CD4-positive, alpha-beta T cell treated with Interleukin-21 for 1 hour (primary cell): ENCODE measurements at regions not wholly inside any gene's neighbourhood (a gene's known extent, or its start where the extent isn't known, plus 50 kb on each side); places are given as distances from the start of the nearest gene placed in this dataset.

Experiments
- DNase-seq: peaks from one replicate; pipeline ENCODE4 v3.0.0-alpha.2; 2020

DNA sequence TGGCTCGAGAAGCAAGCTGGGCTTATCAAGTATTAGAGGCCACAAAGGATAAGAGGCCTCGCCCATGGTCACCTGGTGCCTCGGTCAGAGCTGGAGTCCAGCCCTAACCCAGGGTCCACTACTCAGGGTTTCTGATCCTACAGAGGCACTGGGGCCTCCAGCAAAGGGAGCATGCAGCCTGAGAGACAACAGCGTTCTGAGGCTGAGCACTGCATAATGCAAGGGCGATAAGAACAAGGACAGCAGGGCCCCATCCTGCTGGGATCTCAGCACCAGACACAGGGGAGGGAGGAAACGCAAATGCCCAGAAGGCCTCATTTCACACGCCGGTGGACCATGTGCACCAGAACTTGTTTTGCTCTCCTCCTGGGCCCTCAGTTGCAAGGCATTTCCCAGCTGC, 63.0 kb downstream of the C5orf15 start:
- no peak for DNase-seq

DNA sequence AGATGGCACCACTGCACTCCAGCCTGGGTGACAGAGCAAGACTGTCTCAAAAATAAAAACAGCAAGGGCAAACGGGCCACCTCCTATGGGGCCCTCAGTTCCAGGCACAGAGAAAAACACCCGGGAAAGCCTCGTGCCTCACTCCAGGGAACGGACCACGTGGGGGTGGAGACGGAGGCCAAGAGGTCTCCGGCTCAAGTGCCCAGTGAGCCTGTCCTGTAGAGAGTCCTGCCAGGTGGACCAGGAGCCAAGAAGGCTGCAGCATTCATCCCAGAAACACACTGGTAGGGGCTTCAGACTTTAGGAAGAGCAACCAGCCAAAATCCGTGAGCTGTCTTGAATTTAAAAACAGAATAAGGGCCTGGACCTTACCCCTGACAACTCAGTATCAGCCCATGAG, 63.8 kb downstream of the C5orf15 start:
- DNase-seq, result no peak

DNA sequence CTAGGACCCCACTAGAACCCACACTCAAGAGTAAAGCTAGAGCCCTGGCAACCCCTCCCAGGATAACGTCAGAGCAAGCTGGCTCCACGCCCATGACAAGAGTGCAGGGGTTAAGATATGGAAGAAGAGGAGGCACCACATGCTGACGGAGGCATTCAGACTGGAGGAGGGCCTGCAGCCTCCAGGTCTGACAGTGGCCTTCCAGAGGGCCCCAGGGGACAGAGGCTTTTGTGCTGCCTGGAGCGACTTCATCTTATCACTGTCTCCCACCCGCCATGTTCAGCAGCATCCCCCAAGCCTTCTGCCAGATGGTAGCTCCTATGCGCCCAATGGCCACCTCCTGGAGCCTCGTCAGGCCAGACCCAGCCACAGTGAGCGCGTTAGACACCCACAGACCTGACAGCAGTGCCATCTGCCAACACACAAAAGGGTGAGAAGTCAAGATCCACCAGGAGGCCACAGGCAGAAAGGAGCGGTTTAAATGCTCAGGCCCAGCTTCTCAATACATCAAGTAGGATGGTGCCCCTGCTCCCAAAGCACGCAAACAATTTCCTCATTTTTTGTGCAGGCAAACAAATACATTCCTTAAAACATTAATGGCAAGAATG, 65.8 kb downstream of the C5orf15 start:
- DNase-seq, result no peak

DNA sequence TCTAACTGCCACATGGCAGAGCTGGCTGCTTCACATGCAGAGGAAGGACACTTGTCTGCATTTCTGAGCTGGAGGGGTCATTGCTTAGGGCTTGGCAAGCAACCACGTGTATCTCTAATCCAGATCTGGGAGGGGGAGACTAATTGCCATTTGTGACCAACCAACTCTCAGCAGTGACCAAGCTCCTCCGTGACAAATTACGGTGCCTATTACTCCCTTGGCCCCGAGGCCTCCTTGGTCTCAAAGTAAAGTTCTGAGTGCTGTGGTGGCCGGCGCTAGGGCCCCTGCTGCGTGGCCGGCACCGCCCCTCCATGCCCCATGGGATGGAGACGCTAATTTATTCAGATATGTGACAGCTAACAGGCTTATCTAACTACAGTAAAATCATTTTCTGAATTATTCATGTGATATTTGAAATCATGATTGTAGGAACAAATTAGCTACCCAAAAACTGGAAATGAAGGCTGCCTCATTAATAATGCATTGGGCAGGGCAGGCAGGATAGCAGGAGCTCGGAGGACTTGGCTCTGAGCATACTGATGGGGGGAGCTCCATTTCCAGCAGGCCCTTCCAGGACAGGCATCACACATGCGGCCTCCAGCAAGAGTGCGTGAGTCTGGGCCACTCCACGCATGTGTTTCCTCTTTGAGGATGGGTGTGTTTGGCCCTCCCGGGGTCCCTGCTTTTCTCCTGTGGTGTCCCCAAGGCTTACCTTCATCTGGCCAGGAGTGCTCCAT, 67.7 kb downstream of the C5orf15 start:
- DNase-seq, result no peak

DNA sequence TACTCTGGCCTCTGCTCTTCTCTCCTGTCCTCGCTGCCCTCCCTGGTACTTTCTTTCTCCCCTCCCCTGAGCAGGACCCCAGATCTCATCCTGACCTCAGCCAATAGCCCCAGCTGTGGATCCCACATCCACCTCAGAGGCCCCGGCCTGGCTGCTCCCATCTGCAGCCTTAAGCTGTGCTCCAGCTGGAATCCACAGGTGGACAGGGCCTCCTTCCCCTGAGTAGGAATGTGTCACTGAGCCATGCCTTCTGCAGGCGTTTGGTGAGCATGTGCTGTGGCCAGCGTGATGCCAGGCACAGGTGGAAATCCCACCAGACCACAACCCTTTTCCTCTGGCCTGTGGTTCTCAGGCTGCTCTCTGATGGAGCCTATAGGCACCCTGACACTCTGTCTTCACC, 68.9 kb downstream of the C5orf15 start:
- no peak for DNase-seq

DNA sequence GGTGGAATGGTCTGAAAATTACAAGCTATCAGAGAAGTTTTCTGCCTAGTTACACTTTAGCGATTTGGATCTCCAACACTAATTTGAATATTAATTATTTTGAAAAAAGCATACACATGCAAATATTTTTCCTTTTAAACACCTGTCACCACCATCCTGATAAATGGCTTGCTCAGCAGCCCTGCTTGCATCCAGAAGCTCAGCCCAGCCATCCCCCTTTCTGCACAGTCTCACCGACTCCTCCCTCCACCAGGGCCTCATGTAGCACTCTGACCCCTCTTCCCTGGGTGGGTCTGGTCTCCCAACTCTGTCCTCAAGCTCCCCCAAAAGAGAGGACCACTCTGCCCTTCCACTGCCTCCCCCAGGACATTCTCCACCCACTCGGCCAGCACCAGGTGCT, 70.0 kb downstream of the C5orf15 start:
- no peak for DNase-seq

DNA sequence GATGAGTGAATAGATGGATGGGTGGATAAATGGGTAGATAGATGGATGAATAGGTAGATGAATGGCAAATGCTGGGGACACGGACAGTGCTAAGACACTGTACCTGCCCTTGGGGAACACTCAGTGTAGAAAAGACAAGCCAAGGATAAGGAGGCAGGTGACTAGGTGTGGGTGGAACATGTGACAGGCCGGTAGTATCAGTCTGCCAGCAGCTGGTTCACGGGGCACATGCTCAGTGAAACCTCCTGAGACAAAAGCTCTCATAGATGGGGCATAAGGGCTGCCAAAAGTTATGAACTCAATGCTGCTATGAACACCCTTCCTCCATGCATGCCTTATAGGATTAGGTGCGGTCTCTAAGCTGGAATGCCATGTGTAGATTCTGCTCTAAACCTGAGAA, 71.0 kb downstream of the C5orf15 start:
- DNase-seq, result no peak

DNA sequence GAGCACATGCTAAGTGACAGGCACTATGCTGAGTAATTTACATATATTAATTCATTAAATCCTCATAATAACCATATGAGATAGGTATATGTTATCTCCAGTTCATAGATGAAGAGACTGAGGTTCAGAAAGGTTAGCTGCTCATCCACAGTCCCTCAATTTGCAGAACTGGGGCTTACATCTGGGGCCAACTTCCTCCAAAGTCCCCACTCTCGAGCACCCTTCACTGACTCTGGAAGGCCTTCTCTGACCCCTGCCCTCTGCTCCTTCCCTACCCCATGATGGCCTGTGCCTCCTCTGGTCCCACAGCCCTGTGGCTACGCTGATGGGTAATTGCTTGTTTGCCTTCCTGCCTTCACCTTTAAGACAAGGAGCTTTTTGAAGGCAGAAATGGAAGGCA, 71.6 kb downstream of the C5orf15 start:
- no peak for DNase-seq

DNA sequence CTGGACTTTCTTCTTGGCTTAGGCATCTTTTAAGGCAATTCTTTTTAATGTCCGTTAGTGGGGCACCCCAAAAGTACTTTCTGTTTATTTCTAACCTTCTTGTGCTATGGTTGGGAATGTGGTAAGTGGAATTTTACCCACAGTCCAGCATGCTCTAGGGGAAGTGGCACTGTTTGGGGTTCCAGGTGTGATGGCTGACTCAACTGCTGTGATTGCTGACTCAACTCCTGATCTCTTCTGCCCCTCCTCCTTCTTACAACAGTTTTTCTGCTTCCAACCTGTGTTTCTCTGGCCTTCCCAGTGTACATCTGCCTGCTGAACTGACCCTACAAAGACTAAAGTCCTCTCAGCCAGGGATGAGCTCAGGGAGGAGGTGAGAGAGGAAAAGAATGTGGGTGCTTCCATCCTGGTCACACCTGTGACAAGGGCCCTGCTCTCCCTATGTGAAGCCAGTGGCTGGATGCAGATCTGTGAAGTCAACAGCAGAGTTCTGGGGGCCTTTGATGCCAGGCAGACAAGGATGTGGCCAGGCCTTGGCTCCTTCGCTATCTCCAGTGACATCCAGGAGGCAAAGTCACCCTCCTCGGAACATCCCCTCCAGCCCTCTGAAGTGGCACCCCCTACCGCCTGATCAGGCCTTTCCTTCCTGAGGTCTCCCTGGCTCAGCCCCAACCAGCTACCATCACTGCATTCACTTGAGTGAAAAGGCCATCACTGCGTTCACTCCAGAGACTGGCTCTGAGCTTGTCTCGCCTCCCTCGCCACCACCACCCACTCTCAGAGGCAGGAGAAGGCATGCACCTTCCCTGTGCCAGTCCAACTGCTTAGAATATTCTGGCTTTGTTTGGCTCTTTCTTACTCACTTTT, 72.2 kb downstream of the C5orf15 start:
- no peak for DNase-seq

DNA sequence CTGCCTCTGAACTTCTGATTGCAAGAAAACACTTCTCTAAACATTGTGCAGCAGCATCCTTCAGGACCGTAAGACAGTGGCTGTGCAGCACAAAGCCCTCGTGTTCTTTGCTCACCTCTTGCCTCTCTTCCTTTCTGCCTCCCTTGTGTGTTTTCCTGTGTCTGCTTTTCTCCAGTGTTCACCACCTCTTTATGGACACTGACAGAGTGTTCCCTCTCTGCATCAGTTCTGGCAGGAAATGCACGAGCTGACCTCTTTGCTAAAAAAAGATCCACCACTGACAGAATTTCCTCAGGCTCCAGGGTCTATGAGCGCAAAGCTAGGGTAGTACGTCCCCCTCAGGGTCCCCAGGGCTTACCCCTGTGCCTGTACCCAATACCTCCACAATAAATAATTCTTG, 74.3 kb downstream of the C5orf15 start:
- no peak for DNase-seq

DNA sequence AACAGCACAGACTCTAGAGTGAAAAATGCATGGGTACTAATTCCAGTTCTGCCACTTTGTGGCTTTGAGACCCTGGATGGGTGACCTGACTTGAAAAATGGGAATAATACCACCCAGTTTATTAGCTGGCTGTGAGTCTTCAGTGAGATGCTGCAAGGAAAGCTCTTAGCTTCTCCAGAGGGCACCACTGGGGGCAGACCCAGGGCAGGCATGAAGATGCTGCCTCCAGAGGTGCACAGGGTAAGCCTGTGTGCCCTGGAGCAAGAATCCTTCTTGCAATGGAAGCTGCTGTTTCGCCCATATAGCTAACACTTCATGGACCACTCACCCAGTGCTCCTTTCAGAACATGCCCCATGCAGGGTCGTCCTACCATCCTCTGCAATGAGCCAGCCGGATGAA, 75.7 kb downstream of the C5orf15 start:
- DNase-seq, result no peak

DNA sequence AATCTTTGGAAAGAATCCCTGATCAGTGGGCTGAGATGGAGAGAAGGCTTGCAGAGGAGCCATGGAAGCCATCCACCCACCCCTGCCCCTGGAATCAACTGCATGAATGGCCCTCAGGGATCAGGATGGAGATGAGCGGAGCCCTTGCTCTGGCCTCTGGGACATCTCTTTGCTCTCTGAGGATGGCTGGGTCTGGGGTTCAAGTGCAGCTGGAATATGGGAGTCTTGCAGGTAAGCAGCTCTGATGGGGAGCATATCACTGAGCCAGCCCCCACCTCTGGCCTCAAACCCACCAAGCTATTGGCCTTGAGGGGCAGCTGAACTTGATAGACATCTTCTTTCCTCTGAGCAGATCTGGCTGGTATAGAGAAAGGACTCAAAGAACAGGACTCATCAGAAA, 76.1 kb downstream of the C5orf15 start:
- no peak for DNase-seq

DNA sequence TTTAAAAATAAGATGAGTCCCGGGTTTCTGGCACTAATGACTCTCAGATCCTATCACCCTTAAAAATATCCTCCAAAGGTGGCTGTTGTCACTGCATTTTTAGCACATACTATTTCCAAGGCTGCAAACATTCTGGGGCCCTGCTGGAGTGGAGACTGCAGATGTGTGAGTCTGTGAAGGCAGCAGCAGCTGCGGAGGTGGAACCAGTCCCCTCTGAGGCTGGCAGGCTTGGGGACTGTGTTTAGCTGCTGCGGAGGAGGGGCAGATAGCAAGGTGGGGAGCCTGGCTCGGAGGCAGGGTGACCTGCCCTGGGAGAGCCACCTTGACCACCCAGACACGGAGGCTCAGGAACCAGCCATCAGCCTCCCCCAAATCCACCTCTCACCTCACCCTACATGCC, 77.0 kb downstream of the C5orf15 start:
- DNase-seq, result no peak

DNA sequence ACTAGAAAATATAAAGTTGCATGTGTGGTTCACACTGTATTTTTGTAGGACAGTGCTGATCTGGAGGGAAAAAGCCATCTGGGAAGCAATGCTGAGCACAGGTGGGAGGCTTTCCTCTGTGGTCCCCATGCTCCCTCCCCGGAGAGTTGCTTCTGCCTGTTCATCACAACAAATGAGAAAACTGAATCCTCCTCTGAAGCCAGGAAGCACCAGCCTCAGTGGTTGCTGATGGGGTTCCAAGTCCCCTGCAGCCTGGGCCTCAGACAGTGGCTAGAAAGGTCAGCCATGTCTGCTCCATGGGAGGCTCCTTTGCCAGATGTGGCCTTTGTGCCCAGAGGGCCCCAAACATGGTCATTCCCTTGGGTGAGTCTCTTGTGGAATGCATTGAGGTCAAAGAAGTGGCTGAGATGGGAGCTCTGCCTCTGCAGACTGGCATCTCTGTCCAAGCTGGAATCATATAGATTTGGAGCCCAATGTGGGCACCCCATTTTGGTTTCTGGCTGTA, 77.6 kb downstream of the C5orf15 start:
- no peak for DNase-seq

DNA sequence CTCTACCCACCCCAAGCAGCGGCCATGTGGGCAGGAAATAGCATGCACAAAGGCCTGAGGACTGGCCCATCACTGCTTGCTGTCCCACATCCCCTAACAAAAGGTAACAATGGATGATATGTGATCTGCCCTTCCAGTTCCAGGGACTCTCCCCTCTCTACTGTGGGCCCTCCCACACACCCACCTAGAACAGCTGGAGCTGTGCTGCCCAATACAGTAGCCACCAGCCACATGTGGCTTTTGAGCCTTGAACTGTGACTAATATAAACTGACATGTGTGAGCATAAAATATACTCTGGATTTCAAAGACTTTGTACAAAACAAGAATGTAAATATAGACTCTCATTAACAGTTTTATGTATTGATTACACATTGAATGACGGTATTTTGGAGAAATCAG, 78.1 kb downstream of the C5orf15 start:
- no peak for DNase-seq

DNA sequence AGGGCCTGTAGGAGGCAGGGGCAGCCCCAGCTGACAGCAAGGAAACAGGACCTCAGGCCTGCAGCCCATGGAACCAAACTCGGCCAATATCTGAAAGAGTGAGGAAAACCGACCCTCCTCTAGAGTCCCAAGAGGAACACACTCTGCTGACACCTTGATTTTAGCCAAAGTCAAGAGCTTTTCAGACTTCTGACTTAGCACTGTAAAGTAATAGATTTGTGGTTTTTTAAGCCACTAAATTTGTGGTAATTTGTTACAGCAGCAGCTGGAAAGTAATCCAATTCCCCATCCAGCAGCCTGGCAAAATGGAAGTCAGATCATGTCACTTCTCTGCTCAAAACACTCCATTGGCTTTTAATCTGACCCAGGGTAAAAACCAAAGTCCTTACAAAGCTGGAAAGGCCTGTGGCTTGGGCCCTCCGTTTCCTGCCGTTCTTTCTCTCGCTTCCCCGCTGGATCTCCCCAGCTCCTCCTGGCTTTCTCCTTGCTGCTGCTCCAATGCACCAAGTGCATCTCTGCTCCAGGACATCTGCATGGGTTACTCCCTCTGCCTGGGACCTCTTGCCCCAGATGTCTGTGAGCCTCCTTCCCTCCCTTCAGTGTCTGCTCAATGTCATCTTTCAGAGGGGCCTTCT, 79.0 kb downstream of the C5orf15 start:
- no peak for DNase-seq

DNA sequence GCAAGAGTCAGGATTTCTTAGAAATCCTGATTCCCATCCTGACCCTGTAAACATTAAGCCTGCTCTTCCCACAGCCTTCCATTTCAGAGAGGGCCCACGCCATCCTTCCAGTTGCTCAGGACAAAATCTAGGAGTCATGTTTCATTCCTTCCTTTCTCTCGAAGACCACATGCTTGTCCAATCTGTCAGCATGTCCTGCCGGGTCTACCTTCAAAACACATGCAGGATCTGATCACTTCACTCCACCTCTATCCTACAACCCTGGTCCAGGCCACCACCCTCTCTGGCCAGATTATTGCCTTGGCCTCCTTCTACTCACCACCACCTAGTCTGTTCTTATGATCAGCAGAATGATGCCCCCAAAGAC, 79.8 kb downstream of the C5orf15 start:
- DNase-seq, result no peak

DNA sequence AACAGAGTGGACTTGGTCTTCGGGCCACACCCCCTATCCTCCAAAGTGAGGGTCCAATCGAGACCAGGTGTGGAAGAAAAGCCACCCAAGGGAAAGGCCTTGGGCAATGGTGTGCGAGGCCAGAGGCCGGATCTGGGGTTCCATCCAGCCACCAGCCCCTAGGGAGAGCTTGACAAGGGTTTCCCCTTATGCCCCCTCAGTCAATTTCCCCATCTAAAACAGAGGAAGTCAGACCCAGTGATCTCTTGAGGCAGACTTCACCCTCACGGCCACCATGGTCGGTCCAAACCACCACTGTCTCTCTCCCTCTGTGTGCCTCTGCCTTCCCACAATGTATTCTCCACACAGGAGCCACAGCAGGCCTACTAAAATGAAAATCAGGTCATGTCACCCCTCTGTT, 82.9 kb downstream of the C5orf15 start:
- no peak for DNase-seq

DNA sequence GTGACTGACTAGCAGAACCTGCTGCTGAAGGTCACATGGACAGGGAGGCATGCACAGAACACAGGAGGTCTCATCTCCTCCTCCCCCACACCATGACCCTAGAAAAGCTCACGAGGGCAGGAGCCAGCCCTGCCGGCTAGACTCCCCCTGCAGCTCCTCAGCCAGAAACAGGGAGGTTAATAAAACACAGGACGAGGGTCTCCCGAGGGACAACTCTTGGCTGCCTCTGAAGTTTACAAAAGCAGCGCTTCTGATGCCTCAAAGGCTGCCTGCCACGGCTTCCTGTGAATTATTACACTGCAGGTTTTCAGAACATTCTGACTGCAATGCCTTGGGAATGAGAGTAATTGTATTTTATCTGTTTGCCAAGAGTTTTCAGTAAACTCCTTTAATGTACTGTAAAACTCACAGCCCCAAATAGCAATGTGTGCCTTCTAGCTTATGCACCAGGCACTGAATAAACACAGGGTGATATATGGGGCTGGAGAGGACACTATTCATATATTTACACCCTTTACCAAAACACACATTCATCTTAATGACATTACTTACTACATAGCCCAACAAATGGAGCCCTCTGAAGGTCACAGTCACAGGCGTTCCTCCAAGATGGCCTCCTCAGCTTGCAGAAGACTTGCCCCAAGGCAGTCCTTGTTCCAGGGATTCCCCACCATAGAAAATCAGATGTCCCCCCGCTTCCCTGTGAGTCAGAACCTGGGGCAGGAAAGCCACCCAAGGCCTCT, 83.7 kb downstream of the C5orf15 start:
- no peak for DNase-seq

DNA sequence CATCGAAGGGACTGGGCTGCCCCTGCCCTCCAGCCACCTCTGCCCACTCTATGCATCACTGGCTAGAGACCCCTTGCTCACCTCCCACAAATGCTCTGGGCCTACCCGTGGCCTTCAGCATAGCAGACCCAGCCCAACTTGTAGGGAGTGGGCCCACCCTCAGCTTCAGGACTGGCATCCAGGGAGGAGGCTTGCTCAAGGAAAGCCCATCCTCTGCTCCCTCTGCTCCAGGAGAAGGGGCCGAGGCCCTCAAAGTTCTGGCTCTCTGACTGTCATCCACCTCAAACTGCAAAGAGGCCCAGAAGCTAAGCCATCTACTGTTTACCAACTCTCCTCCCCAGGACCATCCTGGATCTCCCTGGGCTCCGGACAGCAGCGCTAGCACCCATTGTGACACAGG, 84.5 kb downstream of the C5orf15 start:
- no peak for DNase-seq

DNA sequence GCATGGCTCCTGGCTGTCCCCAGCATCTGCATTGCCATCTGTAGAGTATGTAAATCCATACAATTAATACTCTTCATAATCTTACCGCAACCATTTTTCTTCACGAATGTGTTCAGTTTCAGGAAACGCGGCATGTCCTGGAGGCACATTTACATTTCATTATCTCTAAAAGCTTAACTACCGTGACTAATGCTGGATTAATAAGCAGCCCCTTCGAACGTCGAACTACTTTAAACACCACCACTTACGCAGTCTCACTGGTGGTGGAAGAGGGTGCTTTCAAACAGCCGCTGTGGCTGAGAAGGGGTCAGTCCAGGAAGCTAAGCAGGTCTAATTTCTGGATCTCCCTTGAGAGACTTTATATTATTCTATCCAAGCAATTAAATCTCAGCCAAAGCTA, 85.6 kb downstream of the C5orf15 start:
- DNase-seq, result no peak

DNA sequence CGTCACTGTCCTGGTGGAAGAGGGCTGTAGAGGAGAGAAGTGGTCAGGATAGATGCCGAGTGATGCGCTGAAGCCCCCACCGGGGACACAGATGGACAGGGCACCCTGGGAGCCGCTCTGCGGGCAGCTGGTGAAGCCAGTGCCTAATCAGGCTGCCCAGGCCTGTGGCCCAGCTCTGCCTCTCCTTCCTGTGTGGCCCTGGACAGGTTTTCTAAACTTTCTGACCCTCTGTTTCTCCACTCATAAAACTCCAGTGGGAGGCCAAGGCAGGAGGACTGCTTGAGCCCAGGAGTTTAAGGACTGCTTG, 86.1 kb downstream of the C5orf15 start:
- no peak for DNase-seq
